Activated CD8-positive, alpha-beta T cell treated with anti-CD3 and anti-CD28 coated beads, Interleukin-2, amount 10 ng/mL, durations not matched to agents 7 days and 5 days (primary cell): ENCODE measurements at regions not wholly inside any gene's neighbourhood (a gene's known extent, or its start where the extent isn't known, plus 50 kb on each side); places are given as distances from the start of the nearest gene placed in this dataset.
A peak's percentile ranks its signal among the peaks of the same experiment; 100 is the strongest.

Experiments used
- ATAC-seq: fragments of 150-1000 bp; cut with Tn5 transposase; one replicate; pipeline ENCODE4 v1.10.0; 2021; ENCODE audit warnings: moderate library complexity
- CTCF ChIA-PET: fragments of 350-600 bp; sonication (Branson Sonifier 250); formaldehyde crosslinking; loops from one replicate; lab custom pipeline; 2021; ENCODE audit warnings: antibody characterized with exemption; lab: Charles Lee
- POLR2A ChIA-PET: fragments of 350-600 bp; sonication (Branson Sonifier 250); formaldehyde crosslinking; loops from one replicate; lab custom pipeline; 2021; ENCODE audit warnings: antibody characterized with exemption; lab: Charles Lee
- DNase-seq: peaks from one replicate; pipeline ENCODE4 v3.0.0-alpha.2; 2020
- H3K27ac Mint-ChIP-seq: one replicate; pipeline ENCODE4 v1.8.0; 2021; ENCODE audit warnings: mild to moderate bottlenecking, mixed read lengths
- H3K27me3 Mint-ChIP-seq: one replicate; pipeline ENCODE4 v1.8.0; 2021; ENCODE audit warnings: low read depth, mixed read lengths
- H3K36me3 Mint-ChIP-seq: one replicate; pipeline ENCODE4 v1.8.0; 2021; ENCODE audit warnings: low read depth, mixed read lengths
- H3K4me1 Mint-ChIP-seq: one replicate; pipeline ENCODE4 v1.8.0; 2021; ENCODE audit warnings: low read depth, mixed read lengths
- H3K4me3 Mint-ChIP-seq: one replicate; pipeline ENCODE4 v1.8.0; 2021; ENCODE audit warnings: mild to moderate bottlenecking, mixed read lengths
- H3K9me3 Mint-ChIP-seq: one replicate; pipeline ENCODE4 v1.8.0; 2022; ENCODE audit warnings: mixed read lengths; ENCODE audit not compliant: insufficient read depth

GRCh38 chr10:113357681-113358300 lies 195.1 kb upstream of the HABP2 start:
- no peaks in the 10 kb centered on the region for H3K36me3 Mint-ChIP-seq
- no peak overlapping the region for H3K27ac Mint-ChIP-seq
- POLR2A ChIA-PET, result no interaction called here
- H3K4me1 Mint-ChIP-seq, result peaks cover 2% of the 10 kb centered on the region
- DNase-seq (no peak), ATAC-seq (no peak)
- peaks cover 2% of the 10 kb centered on the region for H3K27me3 Mint-ChIP-seq
- H3K4me3 Mint-ChIP-seq, result no peak overlapping the region
- no peaks in the 10 kb centered on the region for H3K9me3 Mint-ChIP-seq
- CTCF ChIA-PET, result no interaction called here

GRCh38 chr10:113359655-113360054 lies 193.2 kb upstream of the HABP2 start:
- H3K4me3 Mint-ChIP-seq, result no peak overlapping the region
- no peak for DNase-seq
- no peak overlapping the region for H3K27ac Mint-ChIP-seq
- ChIA-PET CTCF (no interaction called here), POLR2A (no interaction called here)
- no peaks in the 10 kb centered on the region for H3K36me3 Mint-ChIP-seq
- peaks cover 2% of the 10 kb centered on the region for H3K4me1 Mint-ChIP-seq
- H3K27me3 Mint-ChIP-seq, result peaks cover 2% of the 10 kb centered on the region
- no peak for ATAC-seq
- H3K9me3 Mint-ChIP-seq, result no peaks in the 10 kb centered on the region

- Mint-ChIP-seq H3K36me3 (no peaks in the 10 kb centered on the region), H3K4me3 (no peak overlapping the region), H3K27ac (no peak overlapping the region), H3K4me1 (peaks cover 2% of the 10 kb centered on the region), H3K9me3 (no peaks in the 10 kb centered on the region), H3K27me3 (peaks cover 2% of the 10 kb centered on the region)
- ChIA-PET POLR2A (no interaction called here), CTCF (no interaction called here)
- no peak for ATAC-seq
- no peak for DNase-seq
These were observed 192.0 kb upstream of the HABP2 start for GRCh38 chr10:113360870-113361269.

- no peak overlapping the region for H3K4me3 Mint-ChIP-seq
- H3K27me3 Mint-ChIP-seq, result peaks cover 2% of the 10 kb centered on the region
- ChIA-PET CTCF (no interaction called here), POLR2A (no interaction called here)
- peaks cover 2% of the 10 kb centered on the region for H3K4me1 Mint-ChIP-seq
- no peak for DNase-seq
- H3K27ac Mint-ChIP-seq, result no peak overlapping the region
- no peaks in the 10 kb centered on the region for H3K9me3 Mint-ChIP-seq
- ATAC-seq, result no peak
- H3K36me3 Mint-ChIP-seq, result no peaks in the 10 kb centered on the region
These were observed 190.2 kb upstream of the HABP2 start for GRCh38 chr10:113362645-113363091.

GRCh38 chr10:113364227-113364626 lies 188.6 kb upstream of the HABP2 start:
- ChIA-PET POLR2A (no interaction called here), CTCF (no interaction called here)
- Mint-ChIP-seq H3K9me3 (no peaks in the 10 kb centered on the region), H3K4me1 (peaks cover 2% of the 10 kb centered on the region), H3K27ac (no peak overlapping the region), H3K4me3 (no peak overlapping the region), H3K36me3 (no peaks in the 10 kb centered on the region), H3K27me3 (peaks cover 2% of the 10 kb centered on the region)
- no peak for ATAC-seq
- DNase-seq, result no peak

- ChIA-PET CTCF (no interaction called here), POLR2A (no interaction called here)
- DNase-seq (no peak), ATAC-seq (no peak)
- Mint-ChIP-seq H3K27me3 (peaks cover 2% of the 10 kb centered on the region), H3K4me1 (no peaks in the 10 kb centered on the region), H3K27ac (no peak overlapping the region), H3K4me3 (no peak overlapping the region), H3K9me3 (no peaks in the 10 kb centered on the region), H3K36me3 (no peaks in the 10 kb centered on the region)
These were observed 184.0 kb upstream of the HABP2 start for GRCh38 chr10:113368666-113369364.

GRCh38 chr10:113369365-113369694 lies 183.5 kb upstream of the HABP2 start:
- POLR2A ChIA-PET, result no interaction called here
- CTCF ChIA-PET, result no interaction called here
- Mint-ChIP-seq H3K4me3 (no peak overlapping the region), H3K9me3 (no peaks in the 10 kb centered on the region), H3K4me1 (no peaks in the 10 kb centered on the region), H3K27ac (no peak overlapping the region), H3K27me3 (peaks cover 2% of the 10 kb centered on the region), H3K36me3 (no peaks in the 10 kb centered on the region)
- DNase-seq (no peak), ATAC-seq (no peak)

- Mint-ChIP-seq H3K9me3 (no peaks in the 10 kb centered on the region), H3K27ac (no peak overlapping the region), H3K36me3 (no peaks in the 10 kb centered on the region), H3K4me3 (no peak overlapping the region), H3K4me1 (peaks cover 5% of the 10 kb centered on the region), H3K27me3 (peaks cover 27% of the 10 kb centered on the region)
- ATAC-seq (no peak), DNase-seq (no peak)
- ChIA-PET CTCF (interaction anchor here (0.9 to 1.3 kb wide), 3 partner anchors 9 to 904 kb away, joined by 3 to 8 read pairs (median 3); no protein-coding TSS in a partner anchor), POLR2A (no interaction called here)
These were observed 176.4 kb upstream of the HABP2 start for GRCh38 chr10:113376428-113376827.

- H3K27ac Mint-ChIP-seq, result no peak overlapping the region
- CTCF ChIA-PET, result no interaction called here
- peaks cover 4% of the 10 kb centered on the region for H3K36me3 Mint-ChIP-seq
These were observed 173.8 kb upstream of the HABP2 start for GRCh38 chr10:113379091-113379490.

GRCh38 chr10:113381416-113381815 lies 171.4 kb upstream of the HABP2 start:
- Mint-ChIP-seq H3K36me3 (peaks cover 4% of the 10 kb centered on the region), H3K27ac (peak overlapping the region; percentile 91)
- CTCF ChIA-PET, result no interaction called here

More at GRCh38 chr10:113379091-113379490, 173.8 kb upstream of the HABP2 start:
- Mint-ChIP-seq H3K4me1 (peaks cover 20% of the 10 kb centered on the region), H3K9me3 (no peaks in the 10 kb centered on the region), H3K27me3 (peaks cover 31% of the 10 kb centered on the region), H3K4me3 (no peak overlapping the region)
- DNase-seq (no peak), ATAC-seq (no peak)
- POLR2A ChIA-PET, result no interaction called here

GRCh38 chr10:113381981-113382509 lies 170.8 kb upstream of the HABP2 start:
- Mint-ChIP-seq H3K4me1 (peaks cover 28% of the 10 kb centered on the region), H3K4me3 (peak overlapping the region; percentile 79), H3K27me3 (peaks cover 39% of the 10 kb centered on the region), H3K36me3 (peaks cover 4% of the 10 kb centered on the region), H3K27ac (peak overlapping the region; percentile 91), H3K9me3 (no peaks in the 10 kb centered on the region)
- ChIA-PET POLR2A (no interaction called here), CTCF (no interaction called here)
- ATAC-seq (peak; percentile 82), DNase-seq (peak; percentile 68)

More at GRCh38 chr10:113381416-113381815, 171.4 kb upstream of the HABP2 start:
- H3K4me1 Mint-ChIP-seq, result peaks cover 28% of the 10 kb centered on the region
- no peak for DNase-seq
- H3K27me3 Mint-ChIP-seq, result peaks cover 34% of the 10 kb centered on the region
- no peaks in the 10 kb centered on the region for H3K9me3 Mint-ChIP-seq
- no peak for ATAC-seq
- POLR2A ChIA-PET, result no interaction called here
- H3K4me3 Mint-ChIP-seq, result peak overlapping the region; percentile 79

- H3K9me3 Mint-ChIP-seq, result no peaks in the 10 kb centered on the region
- DNase-seq (no peak), ATAC-seq (no peak)
- peaks cover 28% of the 10 kb centered on the region for H3K4me1 Mint-ChIP-seq
- H3K27me3 Mint-ChIP-seq, result peaks cover 35% of the 10 kb centered on the region
- ChIA-PET POLR2A (no interaction called here), CTCF (interaction anchor here (0.9 to 1.8 kb wide), 4 partner anchors 257 to 910 kb away, joined by 3 to 8 read pairs (median 4); no protein-coding TSS in a partner anchor)
- peak overlapping the region; percentile 79 for H3K4me3 Mint-ChIP-seq
- peaks cover 4% of the 10 kb centered on the region for H3K36me3 Mint-ChIP-seq
- peak overlapping the region; percentile 91 for H3K27ac Mint-ChIP-seq
These were observed 170.2 kb upstream of the HABP2 start for GRCh38 chr10:113382691-113383090.
